Fibroblast of mammary gland (primary cell): ENCODE measurements at regions not wholly inside any gene's neighbourhood (a gene's known extent, or its start where the extent isn't known, plus 50 kb on each side); places are given as distances from the start of the nearest gene placed in this dataset.

Experiments
- DNase-seq: peaks from one replicate; pipeline ENCODE4 v3.0.0-alpha.2; 2010; ENCODE audit warnings: low read depth
- H3K4me3 ChIP-seq: 2 replicates; pipeline ENCODE4 v1.5.1; 2011; ENCODE audit warnings: low read depth, mild to moderate bottlenecking, low read length, moderate library complexity; ENCODE audit not compliant: control insufficient read depth
- TF ChIP-seq, protein P1 (sequence below): conservative IDR thresholded peaks from 2 replicates; pipeline ENCODE4 v1.5.1; 2011; ENCODE audit warnings: low read depth, low read length, inconsistent platforms; ENCODE audit not compliant: control insufficient read depth, insufficient read depth

- H3K4me3 ChIP-seq = no peak overlapping the region
- TF ChIP-seq, protein P1, sequence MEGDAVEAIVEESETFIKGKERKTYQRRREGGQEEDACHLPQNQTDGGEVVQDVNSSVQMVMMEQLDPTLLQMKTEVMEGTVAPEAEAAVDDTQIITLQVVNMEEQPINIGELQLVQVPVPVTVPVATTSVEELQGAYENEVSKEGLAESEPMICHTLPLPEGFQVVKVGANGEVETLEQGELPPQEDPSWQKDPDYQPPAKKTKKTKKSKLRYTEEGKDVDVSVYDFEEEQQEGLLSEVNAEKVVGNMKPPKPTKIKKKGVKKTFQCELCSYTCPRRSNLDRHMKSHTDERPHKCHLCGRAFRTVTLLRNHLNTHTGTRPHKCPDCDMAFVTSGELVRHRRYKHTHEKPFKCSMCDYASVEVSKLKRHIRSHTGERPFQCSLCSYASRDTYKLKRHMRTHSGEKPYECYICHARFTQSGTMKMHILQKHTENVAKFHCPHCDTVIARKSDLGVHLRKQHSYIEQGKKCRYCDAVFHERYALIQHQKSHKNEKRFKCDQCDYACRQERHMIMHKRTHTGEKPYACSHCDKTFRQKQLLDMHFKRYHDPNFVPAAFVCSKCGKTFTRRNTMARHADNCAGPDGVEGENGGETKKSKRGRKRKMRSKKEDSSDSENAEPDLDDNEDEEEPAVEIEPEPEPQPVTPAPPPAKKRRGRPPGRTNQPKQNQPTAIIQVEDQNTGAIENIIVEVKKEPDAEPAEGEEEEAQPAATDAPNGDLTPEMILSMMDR = no peak
- no peak for DNase-seq
These were observed 404.9 kb downstream of the PCDH7 start for GRCh38 chr4:31125061-31125460.

DNA sequence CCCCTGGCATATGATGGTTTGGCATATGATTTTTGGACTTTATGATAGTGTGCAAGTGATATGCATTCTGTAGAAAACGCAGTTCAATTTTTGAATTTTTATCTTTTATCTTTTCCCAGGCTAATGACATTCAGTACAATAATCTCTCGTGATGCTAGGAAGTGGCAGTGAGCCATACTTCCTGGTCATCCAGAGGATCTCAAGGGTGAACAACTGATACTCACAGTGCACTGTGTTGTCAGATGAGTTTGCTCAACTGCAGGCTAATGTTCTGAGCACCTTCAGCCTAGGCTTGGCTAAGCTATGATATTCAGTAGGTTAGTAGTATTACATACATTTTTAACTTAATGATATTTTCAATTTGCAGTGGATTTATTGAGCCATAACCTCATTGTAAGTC, 405.3 kb downstream of the PCDH7 start:
- no peak for DNase-seq
- no peak overlapping the region for H3K4me3 ChIP-seq
- TF ChIP-seq, protein P1 = no peak

DNA sequence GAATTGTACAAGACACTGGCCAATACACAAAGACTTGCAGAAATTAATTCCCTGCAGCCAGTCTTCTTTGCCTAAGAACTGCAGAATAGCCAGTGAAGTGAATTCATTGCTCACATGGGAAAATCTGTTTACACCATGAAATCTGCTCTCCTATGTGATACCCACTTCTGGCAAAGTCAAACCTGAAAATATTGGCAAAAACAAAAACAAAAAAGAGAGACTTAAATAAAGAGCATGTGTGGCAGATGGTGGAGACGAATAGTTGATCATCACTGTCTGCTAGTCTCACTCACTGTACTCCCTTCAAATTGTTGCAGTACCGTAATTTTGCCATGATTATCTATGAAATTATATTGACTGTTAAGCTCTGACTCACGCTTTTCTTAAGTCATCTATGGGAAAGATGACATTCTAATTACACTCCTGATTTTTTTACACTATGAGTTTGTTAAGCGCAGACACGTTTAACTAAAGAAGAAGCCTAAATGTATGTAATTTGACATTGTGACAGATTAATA, 406.8 kb downstream of the PCDH7 start:
- H3K4me3 ChIP-seq = no peak overlapping the region
- DNase-seq = no peak
- TF ChIP-seq, protein P1 = no peak

GRCh38 chr4:31130930-31131329, 410.8 kb downstream of the PCDH7 start:
- TF ChIP-seq, protein P1 = no peak
- no peak overlapping the region for H3K4me3 ChIP-seq
- no peak for DNase-seq

- H3K4me3 ChIP-seq = no peak overlapping the region
- TF ChIP-seq, protein P1 = no peak
- DNase-seq = no peak
These were observed 414.6 kb downstream of the PCDH7 start for GRCh38 chr4:31134720-31135119.

DNA sequence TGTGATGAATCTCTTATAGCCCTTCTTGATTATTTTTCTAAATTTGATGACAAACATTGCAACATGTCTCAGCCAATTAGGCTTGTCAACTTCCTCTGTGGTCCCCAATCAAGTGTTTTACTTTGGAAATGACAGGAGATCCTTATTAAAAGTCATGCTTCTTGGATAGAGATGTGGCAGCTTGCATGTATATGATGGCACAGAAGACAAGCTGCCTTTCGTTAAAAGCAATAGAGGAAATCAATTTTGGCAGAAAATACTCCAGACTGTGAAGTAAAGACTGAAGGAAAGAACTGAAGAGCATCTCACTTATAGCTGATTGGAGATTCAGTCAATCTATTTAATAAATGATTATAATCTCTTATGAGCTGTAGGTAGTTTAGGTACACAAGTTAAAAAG, 419.6 kb downstream of the PCDH7 start:
- no peak for DNase-seq
- TF ChIP-seq, protein P1 = no peak
- H3K4me3 ChIP-seq = no peak overlapping the region
